ENCODE measurements at regions not wholly inside any gene's neighbourhood (a gene's known extent, or its start where the extent isn't known, plus 50 kb on each side); places are given as distances from the start of the nearest gene placed in this dataset.
"Not testable (repeated sequence)": the region's sequence is repeated elsewhere in the genome, so short reads cannot be mapped to it uniquely, and the experiment has no call there.

DNA sequence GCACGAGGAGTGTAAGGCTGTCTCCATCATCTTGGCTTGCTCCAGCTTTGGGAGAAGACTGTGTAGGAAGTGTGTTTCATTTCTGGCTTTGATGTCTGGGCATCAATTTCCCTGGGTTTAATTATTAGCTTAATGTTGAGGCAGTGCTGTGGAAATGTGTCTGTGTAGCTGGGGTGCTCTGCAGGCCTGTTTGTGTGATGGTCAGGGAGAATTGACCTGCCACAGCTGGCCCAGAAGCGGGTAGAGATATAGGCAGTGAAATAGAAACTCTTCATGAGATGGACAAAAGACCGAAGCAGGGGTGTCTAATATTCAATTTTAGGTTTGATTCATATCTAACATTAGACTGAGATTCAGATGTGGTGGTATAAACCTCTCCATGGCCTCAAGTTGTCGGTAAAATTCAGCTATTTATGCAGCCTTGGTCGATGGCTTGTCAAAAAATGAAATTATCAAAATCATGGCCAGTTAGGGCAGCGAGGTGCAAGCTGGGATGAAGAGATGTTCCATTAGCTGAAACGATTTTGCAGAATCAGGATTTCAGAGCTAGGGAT lies 95.3 kb upstream of the SNX9 start:
- H3K36me3 ChIP-seq (ENCODE audit: control insufficient read depth in 2 of 2, insufficient read depth in 2 of 2, low read length in 1 of 2): no peaks in the 10 kb centered on the region
- H3K27me3 ChIP-seq (ENCODE audit: control insufficient read depth in 2 of 2, insufficient read depth in 1 of 2, low read length in 1 of 2): peaks cover 0 to 2% of the 10 kb centered on the region in 2 donors
- WGBS: 89% methylated on average over 7 of the region's 7 CpGs
- no peak for DNase-seq (ENCODE audit: low read depth in 6 of 9, low spot score in 9 of 9)
- no peaks in the 10 kb centered on the region for H3K4me1 ChIP-seq (ENCODE audit: control insufficient read depth in 2 of 2, insufficient read depth in 2 of 2, low read length in 2 of 2)
- H3K27ac ChIP-seq (ENCODE audit: low read depth in 1 of 2, low read length in 1 of 2): no peak overlapping the region
- no peak overlapping the region for H3K4me3 ChIP-seq (ENCODE audit: low read length in 2 of 2)
- peaks cover 0 to 13% of the 10 kb centered on the region in 2 donors for H3K9me3 ChIP-seq (ENCODE audit: control insufficient read depth in 2 of 2, insufficient read depth in 1 of 2, low read length in 1 of 2)

DNA sequence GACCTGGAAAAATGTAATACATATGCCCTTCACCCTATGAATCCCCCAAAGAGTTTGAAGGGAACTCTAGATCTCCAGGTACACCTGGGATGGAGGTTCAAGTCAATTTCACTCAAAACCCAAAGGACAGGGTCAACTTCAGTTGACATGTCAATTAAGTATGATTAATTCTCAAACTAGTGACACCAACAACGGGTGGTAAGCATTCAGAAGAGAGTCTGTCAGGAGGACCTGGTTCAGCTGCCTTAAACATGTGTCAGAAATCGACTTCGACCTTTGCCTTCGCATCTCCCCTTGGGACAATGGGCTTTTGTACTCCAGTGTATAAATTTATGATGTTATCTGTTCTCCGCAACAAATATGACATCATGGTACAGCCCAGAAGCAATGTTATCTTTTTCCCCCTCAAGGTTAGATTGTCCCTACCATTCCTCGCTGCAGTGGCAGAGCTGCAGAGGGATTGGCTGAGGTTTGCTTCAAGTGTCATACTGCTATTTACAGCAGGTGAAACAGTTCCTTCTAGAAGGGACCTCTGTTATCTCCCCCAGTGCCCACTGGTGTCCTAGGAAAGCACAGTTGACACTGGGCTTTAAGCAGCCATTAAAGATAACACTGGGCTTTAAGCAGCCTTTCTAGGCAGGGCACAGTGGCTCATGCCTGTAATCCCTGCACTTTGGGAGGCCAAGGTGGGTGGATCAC lies 94.7 kb upstream of the SNX9 start:
- WGBS: 96% methylated on average over 6 of the region's 6 CpGs

DNA sequence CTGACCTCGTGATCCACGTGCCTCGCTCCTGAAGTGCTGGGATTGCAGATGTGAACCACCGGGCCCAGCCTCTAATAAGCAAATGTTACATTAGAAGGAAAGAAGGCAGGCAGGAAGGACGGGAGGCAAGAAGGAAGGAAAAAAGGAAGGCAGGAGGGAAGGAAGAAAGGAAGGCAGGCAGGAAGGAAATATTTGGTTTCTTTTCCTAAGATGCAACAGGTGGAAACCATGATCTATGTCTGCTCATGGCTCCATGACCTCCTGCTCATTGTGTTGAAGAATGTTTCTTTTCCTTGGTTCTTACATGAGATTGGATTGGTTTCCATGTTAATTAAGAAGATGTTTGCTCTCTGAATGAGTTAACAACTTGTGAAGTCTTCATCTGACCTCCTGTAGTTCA lies 91.8 kb upstream of the SNX9 start:
- 96% methylated on average over 5 of the region's 5 CpGs for WGBS
- no peak for DNase-seq (ENCODE audit: low read depth in 6 of 9, low spot score in 9 of 9)
- H3K9me3 ChIP-seq (ENCODE audit: control insufficient read depth in 2 of 2, insufficient read depth in 1 of 2, low read length in 1 of 2): no peaks in the 10 kb centered on the region

More for the DNA sequence above, 94.7 kb upstream of the SNX9 start:
- no peak overlapping the region for H3K4me3 ChIP-seq (ENCODE audit: low read length in 2 of 2)
- H3K9me3 ChIP-seq (ENCODE audit: control insufficient read depth in 2 of 2, insufficient read depth in 1 of 2, low read length in 1 of 2): peaks cover 0 to 13% of the 10 kb centered on the region in 2 donors
- H3K27ac ChIP-seq (ENCODE audit: low read depth in 1 of 2, low read length in 1 of 2): no peak overlapping the region
- DNase-seq (ENCODE audit: low read depth in 6 of 9, low spot score in 9 of 9): no peak
- no peaks in the 10 kb centered on the region for H3K36me3 ChIP-seq (ENCODE audit: control insufficient read depth in 2 of 2, insufficient read depth in 2 of 2, low read length in 1 of 2)
- H3K4me1 ChIP-seq (ENCODE audit: control insufficient read depth in 2 of 2, insufficient read depth in 2 of 2, low read length in 2 of 2): no peaks in the 10 kb centered on the region
- peaks cover 0 to 2% of the 10 kb centered on the region in 2 donors for H3K27me3 ChIP-seq (ENCODE audit: control insufficient read depth in 2 of 2, insufficient read depth in 1 of 2, low read length in 1 of 2)

DNA sequence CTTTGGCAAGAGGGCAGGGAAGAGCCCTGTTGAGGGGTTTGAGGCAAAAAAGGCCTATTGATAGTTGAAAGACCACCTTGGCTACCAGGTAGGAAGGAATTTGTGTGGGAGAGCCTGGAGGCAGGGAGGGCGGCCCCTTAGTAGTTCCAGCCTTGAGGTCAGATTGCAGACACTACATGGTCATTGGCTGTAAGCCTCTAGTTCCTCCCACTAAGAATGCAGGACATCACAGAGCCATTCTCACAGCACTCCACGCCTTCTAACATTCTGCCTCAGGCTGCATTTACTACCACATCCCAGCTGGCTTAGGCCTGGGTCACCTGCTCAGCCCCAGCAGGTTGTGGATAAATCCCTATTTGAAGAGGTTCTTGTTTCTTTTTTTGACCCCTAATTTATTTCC lies 91.0 kb upstream of the SNX9 start:
- no peaks in the 10 kb centered on the region for H3K4me1 ChIP-seq (ENCODE audit: control insufficient read depth in 2 of 2, insufficient read depth in 2 of 2, low read length in 2 of 2)
- no peak overlapping the region for H3K27ac ChIP-seq (ENCODE audit: low read depth in 1 of 2, low read length in 1 of 2)
- H3K36me3 ChIP-seq (ENCODE audit: control insufficient read depth in 2 of 2, insufficient read depth in 2 of 2, low read length in 1 of 2): no peaks in the 10 kb centered on the region
- no peak overlapping the region for H3K4me3 ChIP-seq (ENCODE audit: low read length in 2 of 2)
- 98% methylated on average over 2 of the region's 2 CpGs for WGBS
- H3K27me3 ChIP-seq (ENCODE audit: control insufficient read depth in 2 of 2, insufficient read depth in 1 of 2, low read length in 1 of 2): no peaks in the 10 kb centered on the region
- no peaks in the 10 kb centered on the region for H3K9me3 ChIP-seq (ENCODE audit: control insufficient read depth in 2 of 2, insufficient read depth in 1 of 2, low read length in 1 of 2)
- DNase-seq (ENCODE audit: low read depth in 6 of 9, low spot score in 9 of 9): no peak

More for the DNA sequence above, 91.8 kb upstream of the SNX9 start:
- no peaks in the 10 kb centered on the region for H3K36me3 ChIP-seq (ENCODE audit: control insufficient read depth in 2 of 2, insufficient read depth in 2 of 2, low read length in 1 of 2)
- no peaks in the 10 kb centered on the region for H3K4me1 ChIP-seq (ENCODE audit: control insufficient read depth in 2 of 2, insufficient read depth in 2 of 2, low read length in 2 of 2)
- H3K27ac ChIP-seq (ENCODE audit: low read depth in 1 of 2, low read length in 1 of 2): no peak overlapping the region
- H3K27me3 ChIP-seq (ENCODE audit: control insufficient read depth in 2 of 2, insufficient read depth in 1 of 2, low read length in 1 of 2): no peaks in the 10 kb centered on the region
- H3K4me3 ChIP-seq (ENCODE audit: low read length in 2 of 2): no peak overlapping the region

DNA sequence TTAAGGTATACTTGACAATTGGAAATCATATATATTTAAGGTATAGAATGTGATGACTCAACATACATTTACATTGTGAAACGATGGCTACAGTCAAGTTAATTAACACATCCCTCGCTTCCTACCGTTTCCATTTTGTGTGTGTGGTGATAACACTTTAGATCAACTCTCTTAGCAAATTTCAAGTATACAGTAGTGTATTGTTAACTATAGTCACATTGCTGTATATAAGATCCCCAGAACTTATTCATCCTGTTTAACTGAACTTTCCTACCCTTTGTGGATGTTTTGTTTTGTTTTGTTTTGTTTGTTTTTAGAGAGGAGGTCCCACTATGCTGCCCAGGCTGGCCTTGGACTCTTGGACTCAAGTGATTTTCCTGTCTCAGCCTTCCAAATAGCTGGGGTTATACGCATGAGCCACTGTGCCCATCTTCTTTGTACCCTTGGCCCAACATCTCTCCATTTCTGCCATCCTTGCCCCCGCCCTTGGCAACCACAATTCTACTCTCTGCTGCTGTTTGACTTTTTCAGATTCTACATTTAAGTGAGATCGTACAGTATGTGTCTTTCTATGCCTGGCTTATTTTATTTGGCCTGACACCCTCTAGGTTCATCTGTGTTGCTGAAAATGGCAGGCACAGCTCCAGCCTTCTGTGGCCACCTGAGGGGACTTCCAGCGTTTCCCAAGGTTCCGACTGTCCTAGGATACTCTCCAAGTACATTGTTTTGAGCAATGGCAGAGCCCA lies 90.5 kb upstream of the SNX9 start:
- H3K36me3 ChIP-seq (ENCODE audit: control insufficient read depth in 2 of 2, insufficient read depth in 2 of 2, low read length in 1 of 2): no peaks in the 10 kb centered on the region
- no peak for DNase-seq (ENCODE audit: low read depth in 6 of 9, low spot score in 9 of 9)

DNA sequence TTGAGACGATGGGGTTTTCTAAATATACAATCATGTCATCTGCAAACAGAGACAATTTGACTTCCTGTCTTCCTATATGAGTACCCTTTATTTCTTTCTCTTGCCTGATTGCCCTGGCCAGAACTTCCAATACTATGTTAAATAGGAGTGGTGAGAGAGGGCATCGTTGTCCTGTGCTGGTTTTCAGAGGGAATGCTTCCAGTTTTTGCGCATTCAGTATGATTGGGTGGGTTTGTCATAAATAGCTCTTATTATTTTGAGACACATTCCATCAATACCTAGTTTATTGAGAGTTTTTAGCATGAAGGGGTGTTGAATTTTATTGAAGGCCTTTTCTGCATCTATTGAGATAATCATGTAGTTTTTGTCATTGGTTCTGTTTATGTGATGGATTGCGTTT lies 86.5 kb upstream of the SNX9 start:
- 92% methylated on average over 4 of the region's 4 CpGs for WGBS
- not testable (repeated sequence) for H3K36me3 ChIP-seq (ENCODE audit: control insufficient read depth in 2 of 2, insufficient read depth in 2 of 2, low read length in 1 of 2); H3K4me3 ChIP-seq (ENCODE audit: low read length in 2 of 2); H3K9me3 ChIP-seq (ENCODE audit: control insufficient read depth in 2 of 2, insufficient read depth in 1 of 2, low read length in 1 of 2); H3K4me1 ChIP-seq (ENCODE audit: control insufficient read depth in 2 of 2, insufficient read depth in 2 of 2, low read length in 2 of 2); H3K27me3 ChIP-seq (ENCODE audit: control insufficient read depth in 2 of 2, insufficient read depth in 1 of 2, low read length in 1 of 2); H3K27ac ChIP-seq (ENCODE audit: low read depth in 1 of 2, low read length in 1 of 2); DNase-seq (ENCODE audit: low read depth in 6 of 9, low spot score in 9 of 9)

More for the DNA sequence above, 90.5 kb upstream of the SNX9 start:
- no peaks in the 10 kb centered on the region for H3K9me3 ChIP-seq (ENCODE audit: control insufficient read depth in 2 of 2, insufficient read depth in 1 of 2, low read length in 1 of 2)
- no peaks in the 10 kb centered on the region for H3K27me3 ChIP-seq (ENCODE audit: control insufficient read depth in 2 of 2, insufficient read depth in 1 of 2, low read length in 1 of 2)
- H3K4me1 ChIP-seq (ENCODE audit: control insufficient read depth in 2 of 2, insufficient read depth in 2 of 2, low read length in 2 of 2): no peaks in the 10 kb centered on the region
- H3K4me3 ChIP-seq (ENCODE audit: low read length in 2 of 2): no peak overlapping the region
- H3K27ac ChIP-seq (ENCODE audit: low read depth in 1 of 2, low read length in 1 of 2): no peak overlapping the region
- WGBS: 92% methylated on average over 8 of the region's 8 CpGs

DNA sequence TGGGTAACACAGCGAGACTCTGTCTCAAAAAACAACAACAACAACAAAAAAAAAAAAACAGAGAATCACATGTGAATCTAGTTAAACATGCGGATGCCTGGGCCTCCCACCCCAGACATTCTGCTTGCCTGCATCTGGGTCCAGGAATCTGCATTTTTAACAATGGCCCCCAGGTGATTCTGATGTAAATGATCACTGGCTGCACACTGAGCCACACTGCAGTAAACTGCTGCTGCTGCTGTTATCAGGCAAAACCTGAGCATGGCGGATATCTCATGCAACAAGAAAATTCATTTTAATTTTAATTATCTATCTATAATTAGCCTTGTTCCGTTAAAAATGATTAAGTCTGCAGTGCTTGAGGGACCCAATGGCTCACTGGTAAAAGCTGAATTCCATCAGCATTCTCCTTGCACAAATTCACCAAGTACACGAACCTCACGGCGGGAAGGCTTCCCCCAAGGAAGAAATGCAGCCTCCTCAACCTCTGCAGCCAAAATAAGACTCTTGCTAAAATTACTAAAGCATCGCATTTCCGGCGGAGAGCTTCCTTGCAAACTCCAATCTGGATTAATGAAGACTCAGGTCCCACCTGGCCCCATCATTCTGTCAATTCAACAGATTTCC lies 81.6 kb upstream of the SNX9 start:
- DNase-seq (ENCODE audit: low read depth in 6 of 9, low spot score in 9 of 9): no peak
- 87% methylated on average over 10 of the region's 10 CpGs for WGBS
- H3K4me3 ChIP-seq (ENCODE audit: low read length in 2 of 2): no peak overlapping the region

DNA sequence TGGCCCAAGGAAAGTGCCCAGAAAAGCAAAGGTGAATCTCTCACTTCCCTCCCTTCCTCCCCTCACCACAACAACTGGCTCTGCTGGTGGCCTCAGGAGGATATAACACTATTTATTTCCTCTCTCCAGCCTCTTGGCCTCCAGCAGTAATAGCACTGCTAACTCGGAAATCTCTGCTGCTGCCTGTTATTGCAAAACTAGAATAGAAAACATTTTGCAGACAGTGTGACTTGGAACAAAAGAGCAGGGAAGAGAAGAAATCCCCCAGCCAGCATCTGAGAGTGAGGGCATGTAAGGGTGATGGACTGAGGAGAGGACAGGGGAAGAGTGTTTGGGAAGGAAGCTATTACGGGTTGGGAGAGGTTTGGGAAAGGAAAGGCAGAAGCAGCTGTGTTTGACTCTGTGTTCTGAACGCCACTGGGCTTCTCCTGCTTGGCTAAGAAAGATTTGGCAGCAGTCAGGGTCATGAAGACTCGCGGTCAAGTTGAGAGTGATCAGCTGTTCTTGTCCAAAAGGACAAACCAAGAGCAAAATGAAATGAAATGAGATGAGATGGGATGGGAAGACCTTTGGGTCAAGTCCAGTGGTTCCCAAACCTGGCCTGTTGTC lies 81.0 kb upstream of the SNX9 start:
- DNase-seq (ENCODE audit: low read depth in 6 of 9, low spot score in 9 of 9): no peak
- Histone ChIP-seq H3K27ac (ENCODE audit: low read depth in 1 of 2, low read length in 1 of 2) (no peak overlapping the region), H3K4me1 (ENCODE audit: control insufficient read depth in 2 of 2, insufficient read depth in 2 of 2, low read length in 2 of 2) (no peaks in the 10 kb centered on the region), H3K4me3 (ENCODE audit: low read length in 2 of 2) (no peak overlapping the region), H3K27me3 (ENCODE audit: control insufficient read depth in 2 of 2, insufficient read depth in 1 of 2, low read length in 1 of 2) (no peaks in the 10 kb centered on the region), H3K36me3 (ENCODE audit: control insufficient read depth in 2 of 2, insufficient read depth in 2 of 2, low read length in 1 of 2) (no peaks in the 10 kb centered on the region), H3K9me3 (ENCODE audit: control insufficient read depth in 2 of 2, insufficient read depth in 1 of 2, low read length in 1 of 2) (no peaks in the 10 kb centered on the region)
- WGBS: 93% methylated on average over 5 of the region's 5 CpGs

More for the DNA sequence above, 81.6 kb upstream of the SNX9 start:
- Histone ChIP-seq H3K4me1 (ENCODE audit: control insufficient read depth in 2 of 2, insufficient read depth in 2 of 2, low read length in 2 of 2) (no peaks in the 10 kb centered on the region), H3K36me3 (ENCODE audit: control insufficient read depth in 2 of 2, insufficient read depth in 2 of 2, low read length in 1 of 2) (no peaks in the 10 kb centered on the region), H3K9me3 (ENCODE audit: control insufficient read depth in 2 of 2, insufficient read depth in 1 of 2, low read length in 1 of 2) (no peaks in the 10 kb centered on the region), H3K27me3 (ENCODE audit: control insufficient read depth in 2 of 2, insufficient read depth in 1 of 2, low read length in 1 of 2) (no peaks in the 10 kb centered on the region), H3K27ac (ENCODE audit: low read depth in 1 of 2, low read length in 1 of 2) (no peak overlapping the region)
